ENCODE measurements at regions not wholly inside any gene's neighbourhood (a gene's known extent, or its start where the extent isn't known, plus 50 kb on each side); places are given as distances from the start of the nearest gene placed in this dataset.

GRCh38 chr5:56349461-56349860 lies 116.3 kb upstream of the ANKRD55 start:
- DNase-seq (ENCODE audit: low read depth in 2 of 2), result no peak

GRCh38 chr5:56346741-56347535 lies 113.8 kb upstream of the ANKRD55 start:
- DNase-seq (ENCODE audit: low read depth in 2 of 2), result no peak

GRCh38 chr5:56346044-56346710 lies 113.0 kb upstream of the ANKRD55 start:
- no peak for DNase-seq (ENCODE audit: low read depth in 2 of 2)

- no peak for DNase-seq (ENCODE audit: low read depth in 2 of 2)
Observed at GRCh38 chr5:56345352-56345751, 112.2 kb upstream of the ANKRD55 start.

- no peak for DNase-seq (ENCODE audit: low read depth in 2 of 2)
Observed at GRCh38 chr5:56344594-56344993, 111.5 kb upstream of the ANKRD55 start.

GRCh38 chr5:56343988-56344387 lies 110.9 kb upstream of the ANKRD55 start:
- DNase-seq (ENCODE audit: low read depth in 2 of 2), result no peak

- no peak for DNase-seq (ENCODE audit: low read depth in 2 of 2)
Observed at GRCh38 chr5:56342616-56343015, 109.5 kb upstream of the ANKRD55 start.

GRCh38 chr5:56340196-56340980 lies 107.3 kb upstream of the ANKRD55 start:
- DNase-seq (ENCODE audit: low read depth in 2 of 2), result no peak

- DNase-seq (ENCODE audit: low read depth in 2 of 2), result no peak
Observed at GRCh38 chr5:56339732-56340131, 106.6 kb upstream of the ANKRD55 start.

- no peak for DNase-seq (ENCODE audit: low read depth in 2 of 2)
Observed at GRCh38 chr5:56337715-56338319, 104.7 kb upstream of the ANKRD55 start.

GRCh38 chr5:56335212-56335611 lies 102.1 kb upstream of the ANKRD55 start:
- no peak for DNase-seq (ENCODE audit: low read depth in 2 of 2)

- no peak for DNase-seq (ENCODE audit: low read depth in 2 of 2)
Observed at GRCh38 chr5:56330806-56331205, 97.7 kb upstream of the ANKRD55 start.

- no peak for DNase-seq (ENCODE audit: low read depth in 2 of 2)
Observed at GRCh38 chr5:56330167-56330566, 97.0 kb upstream of the ANKRD55 start.

GRCh38 chr5:56329652-56330051 lies 96.5 kb upstream of the ANKRD55 start:
- DNase-seq (ENCODE audit: low read depth in 2 of 2), result no peak

- peak; percentile 45 to 52 for DNase-seq (ENCODE audit: low read depth in 2 of 2)
Observed at GRCh38 chr5:56328753-56329560, 95.8 kb upstream of the ANKRD55 start.

- DNase-seq (ENCODE audit: low read depth in 2 of 2), result peak; percentile 69 to 76
Observed at GRCh38 chr5:56327809-56328208, 94.7 kb upstream of the ANKRD55 start.

GRCh38 chr5:56326770-56327169 lies 93.6 kb upstream of the ANKRD55 start:
- no peak for DNase-seq (ENCODE audit: low read depth in 2 of 2)

GRCh38 chr5:56326116-56326515 lies 93.0 kb upstream of the ANKRD55 start:
- DNase-seq (ENCODE audit: low read depth in 2 of 2), result no peak

- DNase-seq (ENCODE audit: low read depth in 2 of 2), result no peak
Observed at GRCh38 chr5:56325039-56325438, 91.9 kb upstream of the ANKRD55 start.

GRCh38 chr5:56323505-56323904 lies 90.4 kb upstream of the ANKRD55 start:
- DNase-seq (ENCODE audit: low read depth in 2 of 2), result no peak

- DNase-seq (ENCODE audit: low read depth in 2 of 2), result no peak
Observed at GRCh38 chr5:56322592-56322991, 89.5 kb upstream of the ANKRD55 start.

Measured in stimulated activated CD4-positive, alpha-beta T cell treated with anti-CD3 and anti-CD28 coated beads, Interleukin-15, amount 100 ng/mL, for 48 hours (primary cell).